ENCODE measurements at regions not wholly inside any gene's neighbourhood (a gene's known extent, or its start where the extent isn't known, plus 50 kb on each side); places are given as distances from the start of the nearest gene placed in this dataset.
"Not testable (repeated sequence)": the region's sequence is repeated elsewhere in the genome, so short reads cannot be mapped to it uniquely, and the experiment has no call there.

DNA sequence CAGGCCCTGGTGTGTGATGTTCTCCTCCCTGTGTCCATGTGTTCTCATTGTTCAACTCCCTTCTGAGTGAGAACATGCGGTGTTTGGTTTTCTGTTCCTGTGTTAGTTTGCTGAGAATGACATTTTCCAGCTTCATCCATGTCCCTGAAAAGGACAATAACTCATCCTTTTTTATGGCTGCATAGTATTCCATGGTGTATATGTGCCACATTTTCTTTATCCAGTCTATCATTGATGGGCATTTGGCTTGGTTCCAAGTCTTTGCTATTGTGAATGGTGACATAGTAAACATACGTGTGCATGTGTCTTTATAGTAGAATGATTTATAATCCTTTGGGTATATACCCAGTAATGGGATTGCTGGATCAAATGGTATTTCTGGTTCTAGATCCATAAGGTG lies 964.6 kb upstream of the CITED2 start:
- TF ChIP-seq, protein P1, sequence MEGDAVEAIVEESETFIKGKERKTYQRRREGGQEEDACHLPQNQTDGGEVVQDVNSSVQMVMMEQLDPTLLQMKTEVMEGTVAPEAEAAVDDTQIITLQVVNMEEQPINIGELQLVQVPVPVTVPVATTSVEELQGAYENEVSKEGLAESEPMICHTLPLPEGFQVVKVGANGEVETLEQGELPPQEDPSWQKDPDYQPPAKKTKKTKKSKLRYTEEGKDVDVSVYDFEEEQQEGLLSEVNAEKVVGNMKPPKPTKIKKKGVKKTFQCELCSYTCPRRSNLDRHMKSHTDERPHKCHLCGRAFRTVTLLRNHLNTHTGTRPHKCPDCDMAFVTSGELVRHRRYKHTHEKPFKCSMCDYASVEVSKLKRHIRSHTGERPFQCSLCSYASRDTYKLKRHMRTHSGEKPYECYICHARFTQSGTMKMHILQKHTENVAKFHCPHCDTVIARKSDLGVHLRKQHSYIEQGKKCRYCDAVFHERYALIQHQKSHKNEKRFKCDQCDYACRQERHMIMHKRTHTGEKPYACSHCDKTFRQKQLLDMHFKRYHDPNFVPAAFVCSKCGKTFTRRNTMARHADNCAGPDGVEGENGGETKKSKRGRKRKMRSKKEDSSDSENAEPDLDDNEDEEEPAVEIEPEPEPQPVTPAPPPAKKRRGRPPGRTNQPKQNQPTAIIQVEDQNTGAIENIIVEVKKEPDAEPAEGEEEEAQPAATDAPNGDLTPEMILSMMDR (conservative IDR thresholded peaks at IDR 0.05; ENCODE audit: low read depth, low read length) = not testable (repeated sequence)
- TF ChIP-seq EZH2 (IDR thresholded peaks at IDR 0.05; ENCODE audit: borderline replicate concordance, low read depth, low read length, poor library complexity, severe bottlenecking) = not testable (repeated sequence)

All from A673 (cell line).